GM19023 (cell line): ENCODE measurements at regions not wholly inside any gene's neighbourhood (a gene's known extent, or its start where the extent isn't known, plus 50 kb on each side); places are given as distances from the start of the nearest gene placed in this dataset.
"Not testable (repeated sequence)": the region's sequence is repeated elsewhere in the genome, so short reads cannot be mapped to it uniquely, and the experiment has no call there.

Experiments
- ATAC-seq: cut with Tn5 transposase; IDR thresholded peaks from one replicate; pipeline ENCODE4 v1.9.1; 2021; ENCODE audit warnings: mild to moderate bottlenecking, moderate library complexity; ENCODE audit not compliant: unreplicated experiment

DNA sequence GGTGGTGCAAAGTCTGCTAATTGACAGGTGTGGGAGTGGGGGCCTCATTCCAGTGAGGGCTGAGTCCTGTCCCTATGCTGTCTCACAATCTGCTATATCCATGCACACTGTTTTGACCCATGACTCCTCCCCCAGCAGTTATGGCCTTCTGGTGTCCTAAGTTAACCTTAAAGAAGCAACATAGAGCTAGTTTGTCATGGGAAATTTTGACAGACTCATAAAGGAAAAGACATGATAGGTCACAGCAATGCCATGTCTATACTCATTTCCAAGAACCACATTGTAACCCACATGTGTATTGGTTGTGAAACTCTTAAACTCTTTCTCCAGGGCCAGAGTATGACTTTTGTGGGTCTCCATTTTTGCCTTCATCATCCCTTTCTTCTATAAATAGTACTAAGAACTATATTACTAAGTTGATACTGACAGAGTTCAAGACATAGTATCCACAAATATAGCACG is 78.2 kb upstream of the SLC1A4 start:
- no peak for ATAC-seq

GRCh38 chr2:64913357-64913869 is 75.8 kb upstream of the SLC1A4 start:
- ATAC-seq = no peak

- no peak for ATAC-seq
Observed at GRCh38 chr2:64914247-64914646, 75.0 kb upstream of the SLC1A4 start.

GRCh38 chr2:64914735-64915509 is 74.3 kb upstream of the SLC1A4 start:
- ATAC-seq = peak; percentile 54

- ATAC-seq = no peak
Observed at GRCh38 chr2:64915510-64915900, 73.7 kb upstream of the SLC1A4 start.

DNA sequence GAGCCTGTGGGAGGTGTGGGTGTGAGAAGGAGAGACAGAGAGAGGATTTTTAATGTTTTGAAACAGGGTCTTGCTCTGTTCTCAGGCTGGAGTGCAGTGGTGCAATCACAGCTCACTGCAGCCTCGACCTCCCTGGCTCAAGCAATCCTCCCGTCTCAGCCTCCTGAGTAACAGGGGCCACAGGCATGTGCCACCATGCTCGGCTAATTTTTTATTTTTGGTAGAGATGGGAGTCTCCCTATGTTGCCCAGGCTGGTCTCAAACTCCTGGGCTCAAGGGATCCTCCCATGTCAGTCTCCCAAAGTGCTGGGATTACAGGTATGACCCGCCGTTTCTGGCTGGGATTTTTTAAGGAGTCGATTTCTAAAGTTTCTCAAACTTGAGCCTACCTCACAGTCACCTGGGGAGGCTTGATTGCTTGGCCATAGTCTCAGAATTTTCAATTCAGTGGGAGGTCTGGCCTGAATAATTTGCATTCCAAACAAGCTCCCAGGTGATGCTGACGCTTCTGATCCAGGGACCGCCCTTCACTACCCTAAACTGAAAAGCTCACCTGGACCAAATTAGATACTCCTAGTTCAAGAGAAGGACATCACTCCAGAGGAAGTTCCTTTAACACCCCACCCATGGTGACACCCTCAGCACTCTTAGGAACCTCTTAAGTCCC is 70.8 kb upstream of the SLC1A4 start:
- no peak for ATAC-seq

- no peak for ATAC-seq
Observed at GRCh38 chr2:64919261-64919660, 69.9 kb upstream of the SLC1A4 start.

DNA sequence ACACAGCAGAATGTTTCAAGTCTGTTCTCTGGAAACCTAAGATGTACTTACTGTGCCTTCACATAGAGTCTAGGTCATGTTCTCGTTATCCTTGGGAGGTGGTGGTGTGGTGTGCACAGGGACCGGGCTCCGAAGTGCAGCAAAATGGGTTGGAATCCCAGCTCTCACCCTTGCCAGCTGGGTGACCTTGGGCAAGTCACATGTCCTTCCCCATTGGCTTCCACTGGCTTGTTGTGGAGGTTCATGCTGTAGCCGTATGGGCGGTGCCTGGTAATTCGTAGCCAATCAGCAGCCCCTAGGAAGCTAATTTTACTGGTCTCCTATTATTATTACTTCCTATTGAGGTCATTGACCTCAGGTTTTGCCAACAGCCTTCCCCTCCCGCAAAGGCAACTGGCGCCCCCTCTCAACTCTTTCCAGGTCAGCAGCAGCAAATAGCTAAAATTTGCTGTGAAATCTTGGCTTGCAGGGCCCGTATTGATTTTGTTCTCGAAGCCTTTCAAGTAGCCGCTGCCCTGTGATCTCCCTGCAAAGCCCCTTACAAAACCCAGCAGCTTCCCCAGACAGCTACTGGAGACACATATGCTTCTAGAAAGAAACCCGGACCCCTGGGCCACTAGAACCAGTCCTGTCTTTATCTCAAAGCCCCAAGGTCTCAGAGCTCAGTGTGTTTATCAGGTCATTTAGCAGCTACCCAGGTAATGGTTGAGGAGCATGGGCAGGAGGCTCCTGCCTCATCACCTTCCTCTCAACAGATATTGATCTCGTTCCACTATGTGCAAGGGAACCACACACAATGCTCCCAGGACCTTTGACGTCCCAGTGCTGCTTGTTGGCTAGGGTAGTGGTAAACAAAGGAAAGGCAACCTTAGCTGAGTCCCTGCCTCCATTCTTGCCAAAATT is 66.5 kb upstream of the SLC1A4 start:
- no peak for ATAC-seq

DNA sequence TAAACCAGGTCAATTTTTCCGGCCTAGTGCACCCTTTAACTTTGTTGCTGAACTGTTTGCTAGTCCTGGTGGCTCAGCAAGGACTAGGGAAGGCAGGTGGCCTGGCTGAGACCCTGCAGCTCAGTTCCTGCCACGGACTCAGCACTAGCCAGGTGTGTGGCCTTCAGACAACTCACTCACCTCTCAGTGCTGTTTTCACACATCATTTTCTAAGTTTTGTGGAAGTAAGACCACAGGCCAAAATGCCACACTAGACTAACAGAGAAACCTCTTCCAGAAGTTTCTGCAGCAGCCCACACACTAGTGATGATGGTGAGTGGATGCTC is 65.9 kb upstream of the SLC1A4 start:
- no peak for ATAC-seq

GRCh38 chr2:64924170-64924934 is 64.8 kb upstream of the SLC1A4 start:
- no peak for ATAC-seq

DNA sequence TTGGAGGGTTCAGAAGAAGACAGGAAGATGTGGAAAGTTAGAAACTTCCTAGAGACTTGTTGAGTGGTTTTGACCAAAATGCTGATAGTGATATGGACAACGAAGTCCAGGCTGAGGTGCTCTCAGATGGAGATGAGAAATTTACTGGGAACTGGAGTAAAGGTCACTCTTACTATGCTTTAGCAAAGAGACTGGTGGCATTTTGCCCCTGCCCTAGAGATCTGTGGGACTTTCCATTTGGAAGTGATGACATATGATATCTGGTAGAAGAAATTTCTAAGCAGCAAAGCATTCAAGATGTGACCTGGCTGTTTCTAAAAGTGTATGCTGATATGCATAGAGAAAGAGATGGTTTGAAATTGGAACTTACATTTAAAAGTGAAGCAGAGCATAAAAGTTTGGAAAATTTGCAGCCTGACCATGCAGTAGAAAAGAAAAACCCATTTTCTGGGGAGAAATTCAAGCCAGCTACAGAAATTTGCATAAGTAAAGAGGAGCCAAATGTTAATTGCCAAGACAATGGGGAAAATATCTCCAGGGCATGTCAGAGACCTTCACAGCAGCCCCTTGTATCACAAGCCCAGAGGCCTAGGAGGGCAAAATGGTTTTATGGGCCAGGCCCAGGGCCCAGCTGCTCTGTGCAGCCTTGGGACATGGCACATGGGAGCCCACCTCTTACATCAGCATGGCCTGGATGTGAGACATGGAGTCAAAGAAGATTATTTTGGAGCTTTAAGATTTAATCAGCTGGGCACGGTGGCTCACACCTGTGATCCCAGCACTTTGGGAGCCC is 63.1 kb upstream of the SLC1A4 start:
- not testable (repeated sequence) for ATAC-seq

DNA sequence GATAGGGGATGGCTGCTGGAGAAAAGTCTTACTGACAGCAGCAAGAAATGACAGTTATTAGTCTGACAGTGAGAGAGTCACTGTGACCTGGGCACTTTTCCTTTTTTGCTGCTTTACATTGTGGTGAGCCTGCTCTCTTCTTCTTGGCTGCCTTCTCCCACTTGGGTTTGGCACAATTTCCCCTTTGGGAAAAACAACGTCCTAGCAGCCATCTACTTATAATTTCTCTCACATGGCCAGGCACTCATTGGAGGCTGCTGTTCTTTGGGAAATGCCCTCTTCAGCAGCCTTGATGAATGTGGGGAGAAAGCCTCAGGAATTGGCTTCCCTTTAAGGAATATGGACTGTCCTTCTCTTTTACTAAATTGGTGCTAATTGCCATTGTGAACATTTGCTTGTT is 60.4 kb upstream of the SLC1A4 start:
- no peak for ATAC-seq

DNA sequence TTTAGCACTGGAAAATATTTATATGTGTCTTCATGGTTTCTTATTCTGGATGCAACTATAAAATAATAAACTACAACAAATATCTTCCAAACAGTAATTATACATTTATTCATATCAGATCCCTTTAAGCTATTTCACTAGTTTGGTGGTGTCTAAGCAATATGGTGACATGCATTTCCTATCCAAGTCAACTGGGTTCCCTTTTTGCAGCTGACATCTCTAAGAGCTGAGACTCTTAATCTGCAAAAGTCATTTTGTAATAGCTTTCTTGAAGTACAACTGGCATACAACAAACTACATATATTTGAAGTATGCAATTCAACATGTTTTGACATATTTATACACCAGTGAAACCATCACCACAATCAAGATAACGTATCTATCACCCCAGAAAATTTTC is 59.9 kb upstream of the SLC1A4 start:
- ATAC-seq = no peak

DNA sequence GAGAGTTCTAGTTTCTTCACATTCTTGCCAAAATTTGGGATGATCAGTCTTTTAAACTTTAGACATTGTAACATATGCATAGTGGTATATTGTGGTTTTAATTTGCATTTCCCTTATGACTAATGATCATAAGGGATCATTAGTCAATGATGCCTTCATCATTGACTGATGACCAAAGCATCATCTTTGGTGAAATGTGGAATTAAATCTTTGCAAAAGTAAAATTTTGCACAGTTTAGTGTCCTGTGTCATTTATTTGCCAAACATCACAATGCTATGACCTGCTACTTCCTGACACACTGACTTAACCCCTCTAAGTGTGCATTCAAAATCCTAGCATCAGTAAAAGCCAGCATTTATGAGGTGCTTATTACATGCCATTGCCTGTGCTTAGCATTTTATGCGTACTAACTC is 58.9 kb upstream of the SLC1A4 start:
- no peak for ATAC-seq

GRCh38 chr2:64931246-64932115 is 57.7 kb upstream of the SLC1A4 start:
- ATAC-seq = no peak

- ATAC-seq = no peak
Observed at GRCh38 chr2:64932116-64932370, 57.2 kb upstream of the SLC1A4 start.

DNA sequence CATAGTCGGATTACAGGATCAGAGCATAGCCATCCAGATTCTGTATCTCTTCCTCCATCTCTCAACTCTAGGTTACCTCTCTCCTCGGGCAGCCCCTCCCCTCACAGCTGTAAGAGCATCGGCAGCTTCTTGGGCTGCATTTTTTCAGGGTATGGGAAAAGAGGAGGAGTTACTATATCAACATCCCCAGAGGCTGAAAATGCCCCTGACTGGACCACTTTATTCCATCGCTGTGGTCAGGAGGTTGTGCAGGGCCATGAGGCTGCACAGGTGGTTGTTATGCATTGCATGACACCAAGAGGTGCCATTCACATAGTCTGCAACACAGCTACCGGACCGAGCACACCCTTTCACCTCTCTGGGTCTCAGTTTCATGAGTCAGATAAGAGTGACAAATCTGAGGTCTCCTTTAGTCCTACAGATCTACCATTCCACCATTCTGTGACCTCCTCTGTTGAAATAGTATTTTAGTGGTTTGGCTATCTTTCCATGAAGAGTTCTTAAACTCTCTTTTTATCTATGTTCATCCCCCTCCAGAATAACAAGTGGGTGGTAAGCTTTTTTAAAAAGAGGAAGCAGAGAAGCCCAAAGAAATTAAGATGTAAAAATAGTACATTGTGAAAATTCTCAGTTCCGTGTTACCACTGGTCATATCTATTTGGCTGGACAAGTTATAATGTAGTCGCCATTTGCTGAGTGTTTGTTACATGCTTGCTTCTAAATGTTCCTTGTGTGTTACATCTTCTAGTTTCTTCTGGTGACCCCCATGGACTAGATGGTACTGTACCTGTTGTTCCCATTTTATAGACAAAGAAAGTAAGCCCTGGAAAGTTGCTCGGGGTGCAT is 56.6 kb upstream of the SLC1A4 start:
- ATAC-seq = peak; percentile 88

- no peak for ATAC-seq
Observed at GRCh38 chr2:64934530-64934929, 54.7 kb upstream of the SLC1A4 start.
